ENCODE measurements at regions not wholly inside any gene's neighbourhood (a gene's known extent, or its start where the extent isn't known, plus 50 kb on each side); places are given as distances from the start of the nearest gene placed in this dataset.

DNA sequence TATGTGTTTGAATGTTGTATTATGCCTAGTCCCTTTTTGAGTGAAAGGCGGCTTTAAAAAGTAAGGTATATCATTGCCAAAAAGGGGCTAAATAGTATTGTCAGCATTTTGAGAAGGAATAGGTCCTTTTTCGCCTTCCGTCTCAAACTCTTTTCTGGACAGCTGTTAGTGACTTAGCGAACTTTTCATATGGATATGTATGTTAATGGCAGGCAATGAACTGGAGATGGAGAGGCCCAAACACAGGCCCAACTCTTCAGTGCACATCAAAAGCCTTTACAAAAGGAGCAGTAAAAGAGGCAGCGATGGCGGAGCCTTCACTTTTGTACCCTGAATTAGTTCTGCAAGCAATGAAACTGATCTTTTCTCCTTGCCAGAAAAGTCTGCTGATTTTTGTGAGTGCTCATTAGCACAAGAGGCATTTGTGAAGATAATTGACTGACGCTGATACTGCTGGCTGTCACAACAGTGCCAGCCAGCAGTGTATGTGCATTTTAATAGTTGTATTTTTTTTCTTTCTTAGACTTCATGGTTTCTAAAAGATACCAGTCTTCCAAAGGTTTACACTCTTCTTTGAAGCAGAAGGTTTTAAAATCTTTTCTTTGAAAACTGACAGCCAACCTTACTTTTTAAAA lies 243.7 kb upstream of the SP8 start:
- no peaks in the 10 kb centered on the region for H3K9me3 Mint-ChIP-seq
- Histone ChIP-seq H3K9me3 (ENCODE audit: control insufficient read depth in 1 of 2, insufficient read depth in 1 of 2, low read length in 2 of 2) (no peaks in the 10 kb centered on the region), H3K27ac (ENCODE audit: low read depth in 1 of 2, low read length in 2 of 2) (no peak overlapping the region), H3K4me3 (ENCODE audit: low read length) (no peak overlapping the region), H3K4me1 (ENCODE audit: insufficient read depth, low read length) (no peaks in the 10 kb centered on the region), H3K27me3 (ENCODE audit: control insufficient read depth in 1 of 2, insufficient read depth in 2 of 2, low read length in 2 of 2) (no peaks in the 10 kb centered on the region), H3K36me3 (ENCODE audit: insufficient read depth, low read length) (no peaks in the 10 kb centered on the region)
- H3K36me3 Mint-ChIP-seq (ENCODE audit: low read depth), result no peaks in the 10 kb centered on the region
- no peak overlapping the region for H3K27ac Mint-ChIP-seq
- POLR2A ChIA-PET, result no interaction called here
- TF ChIP-seq, protein P1, sequence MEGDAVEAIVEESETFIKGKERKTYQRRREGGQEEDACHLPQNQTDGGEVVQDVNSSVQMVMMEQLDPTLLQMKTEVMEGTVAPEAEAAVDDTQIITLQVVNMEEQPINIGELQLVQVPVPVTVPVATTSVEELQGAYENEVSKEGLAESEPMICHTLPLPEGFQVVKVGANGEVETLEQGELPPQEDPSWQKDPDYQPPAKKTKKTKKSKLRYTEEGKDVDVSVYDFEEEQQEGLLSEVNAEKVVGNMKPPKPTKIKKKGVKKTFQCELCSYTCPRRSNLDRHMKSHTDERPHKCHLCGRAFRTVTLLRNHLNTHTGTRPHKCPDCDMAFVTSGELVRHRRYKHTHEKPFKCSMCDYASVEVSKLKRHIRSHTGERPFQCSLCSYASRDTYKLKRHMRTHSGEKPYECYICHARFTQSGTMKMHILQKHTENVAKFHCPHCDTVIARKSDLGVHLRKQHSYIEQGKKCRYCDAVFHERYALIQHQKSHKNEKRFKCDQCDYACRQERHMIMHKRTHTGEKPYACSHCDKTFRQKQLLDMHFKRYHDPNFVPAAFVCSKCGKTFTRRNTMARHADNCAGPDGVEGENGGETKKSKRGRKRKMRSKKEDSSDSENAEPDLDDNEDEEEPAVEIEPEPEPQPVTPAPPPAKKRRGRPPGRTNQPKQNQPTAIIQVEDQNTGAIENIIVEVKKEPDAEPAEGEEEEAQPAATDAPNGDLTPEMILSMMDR (IDR thresholded peaks at IDR 0.05), result no peak
- DNase-seq (no peak), ATAC-seq (ENCODE audit: poor library complexity) (no peak)
- no peaks in the 10 kb centered on the region for H3K4me1 Mint-ChIP-seq (ENCODE audit: low read depth)
- H3K27me3 Mint-ChIP-seq, result peaks cover 6% of the 10 kb centered on the region
- CTCF ChIA-PET, result no interaction called here
- H3K4me3 Mint-ChIP-seq, result no peak overlapping the region
- intact Hi-C loops (cut with DNase I, micrococcal nuclease), result no loop called here

DNA sequence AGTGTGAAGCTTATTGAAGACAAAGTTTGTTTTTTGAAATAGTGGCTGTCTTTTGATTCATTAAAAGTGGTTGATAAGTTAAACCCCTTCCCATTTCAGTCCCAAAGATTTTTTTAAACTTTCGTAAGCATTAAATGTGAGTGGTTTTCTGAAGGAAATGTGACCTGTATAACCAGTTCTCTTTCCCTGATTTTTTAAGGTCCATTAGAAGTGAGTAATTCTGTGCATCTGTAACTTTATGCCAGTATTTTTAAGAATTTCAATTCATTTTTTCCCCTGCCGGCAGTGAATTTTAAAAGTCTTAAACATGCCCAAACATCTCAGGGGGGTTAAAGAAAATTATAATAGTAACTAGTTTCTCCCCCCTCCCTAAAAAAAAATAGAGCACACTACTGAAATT lies 254.6 kb upstream of the SP8 start:
- Histone ChIP-seq H3K27ac (ENCODE audit: low read depth in 1 of 2, low read length in 2 of 2) (no peak overlapping the region), H3K36me3 (ENCODE audit: insufficient read depth, low read length) (no peaks in the 10 kb centered on the region), H3K4me1 (ENCODE audit: insufficient read depth, low read length) (no peaks in the 10 kb centered on the region), H3K9me3 (ENCODE audit: control insufficient read depth in 1 of 2, insufficient read depth in 1 of 2, low read length in 2 of 2) (no peaks in the 10 kb centered on the region), H3K27me3 (ENCODE audit: control insufficient read depth in 1 of 2, insufficient read depth in 2 of 2, low read length in 2 of 2) (peaks cover 0 to 3% of the 10 kb centered on the region in 2 experiments), H3K4me3 (ENCODE audit: low read length) (no peak overlapping the region)
- Mint-ChIP-seq H3K27me3 (peaks cover 9% of the 10 kb centered on the region), H3K9me3 (no peaks in the 10 kb centered on the region), H3K27ac (no peak overlapping the region), H3K4me1 (ENCODE audit: low read depth) (no peaks in the 10 kb centered on the region), H3K36me3 (ENCODE audit: low read depth) (no peaks in the 10 kb centered on the region), H3K4me3 (no peak overlapping the region)
- ATAC-seq (ENCODE audit: poor library complexity) (no peak), DNase-seq (no peak)
- POLR2A ChIA-PET, result no interaction called here
- intact Hi-C loops (cut with DNase I, micrococcal nuclease), result no loop called here
- CTCF ChIA-PET, result no interaction called here
- TF ChIP-seq, protein P1 (IDR thresholded peaks at IDR 0.05), result no peak

DNA sequence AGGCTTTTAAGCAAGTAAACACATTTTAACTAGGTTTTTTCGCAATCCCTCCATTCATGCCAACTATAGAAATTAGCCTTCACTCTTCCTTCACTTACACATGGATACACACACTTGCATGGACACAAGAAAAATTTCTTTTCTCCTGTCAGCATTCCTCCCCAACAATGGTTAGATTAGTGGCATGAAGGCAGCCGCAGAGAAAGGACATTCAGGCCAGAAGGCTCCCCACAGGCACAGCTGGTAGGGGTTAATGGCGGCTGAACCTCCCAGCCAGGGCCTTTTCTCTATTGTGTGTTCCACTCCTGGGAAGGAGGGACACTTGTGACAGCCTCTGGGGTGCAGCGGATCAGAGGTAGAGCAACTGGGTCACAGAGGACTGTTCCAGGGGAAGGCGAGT lies 255.0 kb upstream of the SP8 start:
- intact Hi-C loops (cut with DNase I, micrococcal nuclease), result no loop called here
- CTCF ChIA-PET, result no interaction called here
- no peak overlapping the region for H3K27ac ChIP-seq (ENCODE audit: low read depth in 1 of 2, low read length in 2 of 2)
- no peak overlapping the region for H3K4me3 ChIP-seq (ENCODE audit: low read length)
- Mint-ChIP-seq H3K9me3 (no peaks in the 10 kb centered on the region), H3K4me3 (no peak overlapping the region), H3K27me3 (peaks cover 9% of the 10 kb centered on the region), H3K27ac (no peak overlapping the region), H3K36me3 (ENCODE audit: low read depth) (no peaks in the 10 kb centered on the region), H3K4me1 (ENCODE audit: low read depth) (no peaks in the 10 kb centered on the region)
- H3K9me3 ChIP-seq (ENCODE audit: control insufficient read depth in 1 of 2, insufficient read depth in 1 of 2, low read length in 2 of 2), result no peaks in the 10 kb centered on the region
- ATAC-seq (ENCODE audit: poor library complexity) (no peak), DNase-seq (no peak)
- peaks cover 0 to 3% of the 10 kb centered on the region in 2 experiments for H3K27me3 ChIP-seq (ENCODE audit: control insufficient read depth in 1 of 2, insufficient read depth in 2 of 2, low read length in 2 of 2)
- no peaks in the 10 kb centered on the region for H3K36me3 ChIP-seq (ENCODE audit: insufficient read depth, low read length)
- H3K4me1 ChIP-seq (ENCODE audit: insufficient read depth, low read length), result no peaks in the 10 kb centered on the region
- TF ChIP-seq, protein P1 (IDR thresholded peaks at IDR 0.05), result no peak
- POLR2A ChIA-PET, result no interaction called here
